Mucosa of rectum (tissue), 2 donors: ENCODE measurements at regions not wholly inside any gene's neighbourhood (a gene's known extent, or its start where the extent isn't known, plus 50 kb on each side); places are given as distances from the start of the nearest gene placed in this dataset.
"Not testable (repeated sequence)": the region's sequence is repeated elsewhere in the genome, so short reads cannot be mapped to it uniquely, and the experiment has no call there.

ENCODE experiments used
- H3K27ac ChIP-seq, 2 donors: one replicate each; pipeline ENCODE4 v1.7.0; 2013; ENCODE audit warnings: inconsistent platforms in 2 of 2, low read depth in 2 of 2, low read length in 2 of 2
- H3K27me3 ChIP-seq, 2 donors: one replicate each; pipeline ENCODE4 v1.7.0; 2013; ENCODE audit warnings: low read length in 2 of 2; ENCODE audit not compliant: control insufficient read depth in 2 of 2, insufficient read depth in 2 of 2
- H3K36me3 ChIP-seq, 2 donors: one replicate each; pipeline ENCODE4 v1.7.0; 2013; ENCODE audit warnings: low read length in 2 of 2; ENCODE audit not compliant: control insufficient read depth in 2 of 2, insufficient read depth in 2 of 2
- H3K4me1 ChIP-seq, 2 donors: one replicate each; pipeline ENCODE4 v1.7.0; 2013; ENCODE audit warnings: low read length in 2 of 2, mild to moderate bottlenecking in 1 of 2; ENCODE audit not compliant: control insufficient read depth in 2 of 2, insufficient read depth in 2 of 2
- H3K4me3 ChIP-seq, 2 donors: one replicate each; pipeline ENCODE4 v1.7.0; 2013; ENCODE audit warnings: low read length in 2 of 2
- H3K9ac ChIP-seq, 2 donors: one replicate each; pipeline ENCODE4 v1.7.0; 2013; ENCODE audit warnings: low read length in 2 of 2, low read depth in 1 of 2, mild to moderate bottlenecking in 1 of 2
- H3K9me3 ChIP-seq, 2 donors: one replicate each; pipeline ENCODE4 v1.7.0; 2013; ENCODE audit warnings: low read length in 2 of 2; ENCODE audit not compliant: control insufficient read depth in 2 of 2
- donor health status: healthy.
- donor health status: Normal muscosa, but diverticular disease.

DNA sequence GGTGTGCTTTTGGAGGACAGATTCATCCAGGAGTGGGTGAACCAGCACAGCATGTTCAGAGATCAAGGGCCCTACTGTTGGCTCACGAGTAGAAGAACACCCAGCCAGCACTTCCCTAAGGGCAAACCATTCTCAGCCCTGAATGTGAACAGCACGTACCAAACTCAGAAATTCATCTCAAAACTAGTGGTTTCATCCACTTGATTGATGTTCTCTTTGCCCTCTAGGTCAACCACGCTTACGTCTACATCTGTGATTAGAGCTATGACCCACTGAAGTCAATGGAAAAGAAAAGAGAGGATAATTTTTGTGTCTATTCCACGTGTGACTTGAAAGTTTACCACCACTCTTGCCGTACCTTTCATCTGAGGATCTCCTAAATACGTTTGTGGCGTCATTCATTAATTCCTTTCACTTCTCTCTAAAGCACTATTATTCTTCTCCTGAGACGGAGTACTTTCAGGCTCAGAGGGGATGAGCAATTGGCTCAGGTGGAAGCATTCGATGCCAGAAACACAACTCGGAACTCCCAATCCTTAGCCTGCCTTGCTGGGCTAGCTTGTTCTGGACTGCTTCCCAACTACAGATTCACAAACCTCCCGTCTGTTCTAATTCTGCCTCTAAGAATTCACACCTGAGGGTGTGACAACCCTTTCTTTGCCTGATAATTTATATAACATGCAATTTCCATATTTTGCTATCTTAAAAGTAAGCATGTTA is 57.3 kb upstream of the HIVEP3 start:
- no peaks in the 10 kb centered on the region for H3K4me1 ChIP-seq
- H3K36me3 ChIP-seq, result no peaks in the 10 kb centered on the region
- H3K9ac ChIP-seq, result no peak overlapping the region
- H3K27me3 ChIP-seq, result no peaks in the 10 kb centered on the region
- no peak overlapping the region for H3K27ac ChIP-seq
- no peak overlapping the region for H3K4me3 ChIP-seq
- H3K9me3 ChIP-seq, result no peaks in the 10 kb centered on the region

DNA sequence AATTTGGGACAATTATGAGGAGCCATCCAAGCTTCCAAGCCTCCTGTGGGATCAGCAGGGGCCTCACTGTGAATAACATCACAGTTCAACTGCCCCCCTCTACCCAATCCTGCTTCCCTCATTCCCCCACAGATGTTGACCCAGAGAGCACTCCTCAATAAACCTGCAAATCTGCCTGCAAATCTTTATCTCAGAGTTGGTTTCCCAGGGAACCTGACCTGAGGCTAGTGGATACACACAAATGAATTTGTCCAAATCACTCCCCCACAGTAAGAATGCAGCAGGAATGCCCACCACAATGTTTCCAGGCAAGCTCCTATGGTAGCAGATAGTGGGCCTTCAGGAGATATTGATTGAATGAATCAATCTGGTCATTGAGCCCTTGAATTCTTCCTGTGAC is 56.4 kb upstream of the HIVEP3 start:
- no peaks in the 10 kb centered on the region for H3K36me3 ChIP-seq
- no peak overlapping the region for H3K9ac ChIP-seq
- H3K27ac ChIP-seq, result no peak overlapping the region
- no peaks in the 10 kb centered on the region for H3K4me1 ChIP-seq
- no peaks in the 10 kb centered on the region for H3K9me3 ChIP-seq
- H3K4me3 ChIP-seq, result no peak overlapping the region
- no peaks in the 10 kb centered on the region for H3K27me3 ChIP-seq

DNA sequence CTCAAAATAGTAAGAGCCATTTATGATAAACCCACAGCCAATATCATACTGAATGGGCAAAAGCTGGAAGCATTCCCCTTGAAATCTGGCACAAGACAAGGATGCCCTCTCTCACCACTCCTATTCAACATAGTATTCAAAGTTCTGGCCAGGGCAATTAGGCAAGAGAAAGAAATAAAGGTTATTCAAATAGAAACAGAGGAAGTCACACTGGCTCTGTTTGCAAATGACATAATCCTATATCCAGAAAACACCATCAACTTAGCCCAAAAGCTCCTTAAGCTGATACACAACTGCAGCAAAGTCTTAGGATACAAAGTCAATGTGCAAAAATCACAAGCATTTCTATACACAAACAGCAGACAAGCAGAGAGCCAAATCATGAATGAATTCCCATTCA is 49.8 kb upstream of the HIVEP3 start:
- not testable (repeated sequence) for H3K27me3 ChIP-seq, H3K9ac ChIP-seq, H3K4me3 ChIP-seq, H3K36me3 ChIP-seq, H3K4me1 ChIP-seq, H3K9me3 ChIP-seq, H3K27ac ChIP-seq
